Endothelial cell of umbilical vein (primary cell): ENCODE measurements at regions not wholly inside any gene's neighbourhood (a gene's known extent, or its start where the extent isn't known, plus 50 kb on each side); places are given as distances from the start of the nearest gene placed in this dataset.

Experiments used
- BruUV-seq: library from RNA; stranded (reverse); fragments of 400-500 nt; replicated peaks from 2 replicates; lab custom pipeline; 2021; lab: Mats Ljungman, UMichigan
- CTCF ChIA-PET: fragments of 300-600, 350-600 bp; sonication (Branson Sonifier 250); formaldehyde crosslinking; loops from one replicate; lab custom pipeline; 2021; ENCODE audit warnings: antibody characterized with exemption, inconsistent platforms; lab: Charles Lee
- POLR2A ChIA-PET: fragments of 300-600, 350-600 bp; sonication (Branson Sonifier 250); formaldehyde crosslinking; loops from one replicate; lab custom pipeline; 2021; ENCODE audit warnings: antibody characterized with exemption, inconsistent platforms; lab: Charles Lee
- DNase-seq: peaks from one replicate; pipeline ENCODE4 v3.0.0-alpha.2; 2011; ENCODE audit warnings: low read depth, low spot score
- FAIRE-seq: peaks from 2 replicates; lab custom pipeline; 2011; peaks lifted over from hg19 to GRCh38; lab: Jason Lieb, UNC
- H2AFZ ChIP-seq: 2 replicates; pipeline ENCODE4 v1.6.0; 2012; ENCODE audit warnings: low read depth, low read length, control low read depth, inconsistent platforms
- H3K27ac ChIP-seq: 2 replicates; pipeline ENCODE4 v1.5.1; 2011; ENCODE audit warnings: low read depth, mild to moderate bottlenecking, control low read depth, low read length, moderate library complexity; ENCODE audit not compliant: insufficient read depth
- H3K27me3 ChIP-seq, 2 experiments: 2 replicates each; pipeline versions ENCODE4 v1.6.0 to v1.6.1; 2011; ENCODE audit warnings: low read length in 2 of 2, mixed read lengths in 1 of 2; ENCODE audit not compliant: control insufficient read depth in 2 of 2, insufficient read depth in 2 of 2
- H3K36me3 ChIP-seq, 2 experiments: 2 replicates in 1 of 2; 3 replicates in 1 of 2; pipeline ENCODE4 v1.5.1; 2011; ENCODE audit warnings: low read length in 2 of 2, mild to moderate bottlenecking in 1 of 2, moderate library complexity in 1 of 2; ENCODE audit not compliant: control insufficient read depth in 2 of 2, insufficient read depth in 2 of 2; ENCODE audit errors: extremely low read depth in 1 of 2
- H3K4me1 ChIP-seq: 3 replicates; pipeline ENCODE4 v1.5.1; 2011; ENCODE audit warnings: mild to moderate bottlenecking, low read length; ENCODE audit not compliant: control insufficient read depth, insufficient read depth; ENCODE audit errors: extremely low read depth
- H3K4me2 ChIP-seq: 2 replicates; pipeline ENCODE4 v1.6.1; 2011; ENCODE audit warnings: low read length, control low read depth, mixed read lengths; ENCODE audit not compliant: insufficient read depth
- H3K4me3 ChIP-seq, 3 experiments: fragments of 200-600 bp in 1 of 3; sonication (generic), shearing (Covaris generic) in 1 of 3; replicated peaks in 1 of 3; 2 replicates each; pipeline ENCODE4 v1.5.1; 2011 to 2016; ENCODE audit warnings: control low read depth in 3 of 3, low read length in 3 of 3, mild to moderate bottlenecking in 2 of 3, inconsistent platforms in 1 of 3, low read depth in 1 of 3, moderate library complexity in 1 of 3; ENCODE audit not compliant: insufficient read depth in 1 of 3
- H3K79me2 ChIP-seq: 2 replicates; pipeline ENCODE4 v1.6.0; 2012; ENCODE audit warnings: low read length, inconsistent platforms; ENCODE audit not compliant: control insufficient read depth, insufficient read depth
- H3K9ac ChIP-seq: replicated peaks from 2 replicates; pipeline ENCODE3; 2011; ENCODE audit warnings: low read length, control low read depth; ENCODE audit not compliant: insufficient read depth; ENCODE audit errors: extremely low read depth
- H3K9me1 ChIP-seq: replicated peaks from 3 replicates; pipeline ENCODE4 v1.6.0; 2011; ENCODE audit warnings: mild to moderate bottlenecking, low read length; ENCODE audit not compliant: control insufficient read depth, insufficient read depth; ENCODE audit errors: extremely low read depth
- H3K9me3 ChIP-seq: replicated peaks from 2 replicates; pipeline ENCODE4 v1.5.1; 2012; ENCODE audit warnings: low read length, inconsistent platforms; ENCODE audit not compliant: control insufficient read depth, insufficient read depth
- H4K20me1 ChIP-seq: replicated peaks from 2 replicates; pipeline ENCODE3; 2011; ENCODE audit warnings: mild to moderate bottlenecking, low read length; ENCODE audit not compliant: control insufficient read depth, insufficient read depth; ENCODE audit errors: extremely low read depth
- CTCF ChIP-seq, 2 donors: IDR thresholded peaks; 1 replicate in 1 of 2; 2 replicates in 1 of 2; pipeline ENCODE4 v1.5.1; 2011; ENCODE audit warnings: low read length in 2 of 2, mild to moderate bottlenecking in 2 of 2, moderate library complexity in 2 of 2, control low read depth in 1 of 2, inconsistent platforms in 1 of 2, low read depth in 1 of 2; ENCODE audit not compliant: insufficient read depth in 1 of 2; ENCODE audit errors: extremely low read depth in 1 of 2
- GATA2 ChIP-seq: IDR thresholded peaks from 2 replicates; pipeline ENCODE4 v1.7.0; 2011; ENCODE audit warnings: low read depth, mild to moderate bottlenecking, moderate library complexity, mixed read lengths, low read length; ENCODE audit not compliant: insufficient read length, insufficient read depth
- MAX ChIP-seq: IDR thresholded peaks from 2 replicates; pipeline ENCODE4 v1.6.1; 2011; ENCODE audit not compliant: insufficient read depth, insufficient read length
- POLR2AphosphoS5 ChIP-seq: IDR thresholded peaks from 2 replicates; pipeline ENCODE4 v1.6.1; 2012; ENCODE audit warnings: low read depth, mild to moderate bottlenecking, control low read depth, low read length, moderate library complexity; ENCODE audit not compliant: insufficient read depth
- dilution Hi-C: fragments of 300-500 bp; cut with MboI; formaldehyde crosslinking; loops from one replicate; pipeline ENCODE4 v1.15.0; 2019; ENCODE audit warnings: low sequenced_read_pairs; ENCODE audit not compliant: extremely low pct_ligation_motif_present
- intact Hi-C: fragments of 100-400 bp; cut with micrococcal nuclease; formaldehyde crosslinking; loops from one replicate; pipeline ENCODE4 v1.10.0; 2022

- no peaks in the 10 kb centered on the region for H3K36me3 ChIP-seq
- no peaks in the 10 kb centered on the region for H3K27me3 ChIP-seq
- ChIA-PET CTCF (no interaction called here), POLR2A (no interaction called here)
- BruUV-seq = no TSS peak
- intact Hi-C loops (no loop called here), dilution Hi-C loops (no loop called here)
- no peaks in the 10 kb centered on the region for H3K9me3 ChIP-seq
- TF ChIP-seq MAX (no peak), CTCF (IDR thresholded peaks at IDR 0.05; ENCODE audit: extremely low read depth in 1 of 2, insufficient read depth in 1 of 2, low read depth in 1 of 2, low read length in 2 of 2) (no peak), GATA2 (no peak), POLR2AphosphoS5 (no peak)
- no peak for FAIRE-seq
- H3K79me2 ChIP-seq = no peaks in the 10 kb centered on the region
- H3K4me1 ChIP-seq = no peaks in the 10 kb centered on the region
- no peak for DNase-seq
- no peak overlapping the region for H3K4me3 ChIP-seq
- H3K9me1 ChIP-seq = no peaks in the 10 kb centered on the region
- H4K20me1 ChIP-seq = no peaks in the 10 kb centered on the region
- H3K4me2 ChIP-seq = no peak overlapping the region
- H2AFZ ChIP-seq = no peak overlapping the region
- no peak overlapping the region for H3K27ac ChIP-seq
- H3K9ac ChIP-seq = no peak overlapping the region
These were observed 550.1 kb upstream of the PSMD7 start for GRCh38 chr16:73746554-73746953.
